CD4-positive, alpha-beta T cell (primary cell): ENCODE measurements at regions not wholly inside any gene's neighbourhood (a gene's known extent, or its start where the extent isn't known, plus 50 kb on each side); places are given as distances from the start of the nearest gene placed in this dataset.

ENCODE experiments used
- ATAC-seq: fragments of 200-7000 bp; cut with Tn5 transposase; one replicate; pipeline ENCODE4 v1.10.0; 2022; ENCODE audit warnings: mild to moderate bottlenecking; ENCODE audit not compliant: poor library complexity
- CTCF ChIA-PET: fragments of 350-600 bp; sonication (Branson Sonifier 250); formaldehyde crosslinking; loops from one replicate; lab custom pipeline; 2021; ENCODE audit warnings: antibody characterized with exemption, inconsistent platforms; lab: Charles Lee
- POLR2A ChIA-PET: fragments of 350-600 bp; sonication (Branson Sonifier 250); formaldehyde crosslinking; loops from one replicate; lab custom pipeline; 2021; ENCODE audit warnings: antibody characterized with exemption, inconsistent platforms; lab: Charles Lee
- DNase-seq, 14 experiments: peaks; one replicate each; pipeline ENCODE4 v3.0.0-alpha.2; 2013 to 2020; ENCODE audit warnings: mixed read lengths in 2 of 14
- H3K27ac ChIP-seq, 2 donors: one replicate each; pipeline versions ENCODE4 v1.5.1 to v1.7.0; 2013; ENCODE audit warnings: low read length in 2 of 2, low read depth in 1 of 2, mild to moderate bottlenecking in 1 of 2
- H3K27me3 ChIP-seq, 2 experiments: 1 replicate in 1 of 2; 2 replicates in 1 of 2; pipeline versions ENCODE4 v1.6.1 to v1.7.0; 2013; ENCODE audit warnings: low read length in 2 of 2, control low read depth in 1 of 2, mild to moderate bottlenecking in 1 of 2, moderate library complexity in 1 of 2; ENCODE audit not compliant: insufficient read depth in 2 of 2, control insufficient read depth in 1 of 2
- H3K36me3 ChIP-seq: one replicate; pipeline ENCODE4 v1.6.1; 2013; ENCODE audit warnings: low read length, control low read depth; ENCODE audit not compliant: insufficient read depth
- H3K4me1 ChIP-seq: one replicate; pipeline ENCODE4 v1.6.1; 2013; ENCODE audit warnings: low read length, control low read depth; ENCODE audit not compliant: insufficient read depth
- H3K4me3 ChIP-seq: one replicate; pipeline ENCODE4 v1.5.1; 2013; ENCODE audit warnings: mild to moderate bottlenecking, low read length, moderate library complexity
- H3K9me3 ChIP-seq, 2 experiments: 1 replicate in 1 of 2; 2 replicates in 1 of 2; pipeline versions ENCODE4 v1.6.1 to v1.7.0; 2013; ENCODE audit warnings: low read length in 2 of 2, mild to moderate bottlenecking in 2 of 2, control low read depth in 1 of 2, moderate library complexity in 1 of 2; ENCODE audit not compliant: control insufficient read depth in 1 of 2, insufficient read depth in 1 of 2
- H3K27ac Mint-ChIP-seq: one replicate; pipeline ENCODE4 v1.8.0; 2020; ENCODE audit warnings: mixed read lengths
- H3K27me3 Mint-ChIP-seq: one replicate; pipeline ENCODE4 v1.8.0; 2021; ENCODE audit warnings: mixed read lengths
- H3K36me3 Mint-ChIP-seq: one replicate; pipeline ENCODE4 v1.8.0; 2021; ENCODE audit warnings: low read depth, mixed read lengths
- H3K4me1 Mint-ChIP-seq: one replicate; pipeline ENCODE4 v1.8.0; 2021; ENCODE audit warnings: low read depth, mixed read lengths
- H3K4me3 Mint-ChIP-seq: one replicate; pipeline ENCODE4 v1.8.0; 2020; ENCODE audit warnings: mild to moderate bottlenecking, mixed read lengths
- H3K9me3 Mint-ChIP-seq: one replicate; pipeline ENCODE4 v1.8.0; 2020; ENCODE audit warnings: mixed read lengths
- intact Hi-C, 2 experiments: fragments of 100-400 bp; cut with DNase I in 1 of 2; cut with micrococcal nuclease in 1 of 2; formaldehyde crosslinking; loops; one replicate each; pipeline versions ENCODE4 v1.15.1 to v1.9.0; 2023 to 2025; cut with DNase I, micrococcal nuclease
- TF ChIP-seq, protein P1 (sequence below): fragments of 200-600 bp; IDR thresholded peaks from one replicate; pipeline ENCODE4 v1.8.0; 2022; ENCODE audit warnings: antibody characterized with exemption, mild to moderate bottlenecking

GRCh38 chr2:6640621-6641015 is 225.1 kb downstream of the CMPK2 start:
- POLR2A ChIA-PET, result no interaction called here
- Mint-ChIP-seq H3K27ac (no peak overlapping the region), H3K4me3 (no peak overlapping the region), H3K9me3 (no peaks in the 10 kb centered on the region), H3K4me1 (no peaks in the 10 kb centered on the region), H3K27me3 (peaks cover 31% of the 10 kb centered on the region), H3K36me3 (no peaks in the 10 kb centered on the region)
- no peak overlapping the region for H3K27ac ChIP-seq
- no peaks in the 10 kb centered on the region for H3K9me3 ChIP-seq
- intact Hi-C loops, result no loop called here
- no peaks in the 10 kb centered on the region for H3K4me1 ChIP-seq
- TF ChIP-seq, protein P1, sequence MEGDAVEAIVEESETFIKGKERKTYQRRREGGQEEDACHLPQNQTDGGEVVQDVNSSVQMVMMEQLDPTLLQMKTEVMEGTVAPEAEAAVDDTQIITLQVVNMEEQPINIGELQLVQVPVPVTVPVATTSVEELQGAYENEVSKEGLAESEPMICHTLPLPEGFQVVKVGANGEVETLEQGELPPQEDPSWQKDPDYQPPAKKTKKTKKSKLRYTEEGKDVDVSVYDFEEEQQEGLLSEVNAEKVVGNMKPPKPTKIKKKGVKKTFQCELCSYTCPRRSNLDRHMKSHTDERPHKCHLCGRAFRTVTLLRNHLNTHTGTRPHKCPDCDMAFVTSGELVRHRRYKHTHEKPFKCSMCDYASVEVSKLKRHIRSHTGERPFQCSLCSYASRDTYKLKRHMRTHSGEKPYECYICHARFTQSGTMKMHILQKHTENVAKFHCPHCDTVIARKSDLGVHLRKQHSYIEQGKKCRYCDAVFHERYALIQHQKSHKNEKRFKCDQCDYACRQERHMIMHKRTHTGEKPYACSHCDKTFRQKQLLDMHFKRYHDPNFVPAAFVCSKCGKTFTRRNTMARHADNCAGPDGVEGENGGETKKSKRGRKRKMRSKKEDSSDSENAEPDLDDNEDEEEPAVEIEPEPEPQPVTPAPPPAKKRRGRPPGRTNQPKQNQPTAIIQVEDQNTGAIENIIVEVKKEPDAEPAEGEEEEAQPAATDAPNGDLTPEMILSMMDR, result no peak
- CTCF ChIA-PET, result no interaction called here
- DNase-seq (no peak), ATAC-seq (no peak)
- no peaks in the 10 kb centered on the region for H3K36me3 ChIP-seq
- H3K4me3 ChIP-seq, result no peak overlapping the region
- H3K27me3 ChIP-seq, result no peaks in the 10 kb centered on the region

DNA sequence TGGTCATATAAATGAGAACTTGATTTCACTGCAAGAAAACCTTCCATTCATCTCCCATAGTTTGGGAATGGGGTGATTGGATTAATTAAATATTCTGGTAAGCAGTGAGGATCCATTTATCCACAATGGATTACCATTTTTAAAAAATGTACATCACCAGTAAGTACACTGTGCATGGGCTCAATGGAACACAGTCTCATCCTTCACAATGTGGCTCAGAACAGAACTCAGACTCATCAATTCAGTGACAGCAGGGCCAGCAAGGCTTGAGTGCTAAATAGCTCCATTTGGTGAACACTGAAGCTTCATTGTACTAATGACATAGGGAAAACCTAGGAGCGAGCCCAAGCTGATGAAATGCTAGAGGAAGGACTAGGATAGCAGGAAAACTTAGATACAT is 223.8 kb downstream of the CMPK2 start:
- H3K4me1 ChIP-seq, result no peaks in the 10 kb centered on the region
- no peak overlapping the region for H3K27ac Mint-ChIP-seq
- no peaks in the 10 kb centered on the region for H3K4me1 Mint-ChIP-seq
- no peak overlapping the region for H3K27ac ChIP-seq
- ATAC-seq, result no peak
- peaks cover 21% of the 10 kb centered on the region for H3K27me3 Mint-ChIP-seq
- ChIA-PET CTCF (no interaction called here), POLR2A (no interaction called here)
- H3K36me3 ChIP-seq, result no peaks in the 10 kb centered on the region
- H3K4me3 ChIP-seq, result no peak overlapping the region
- H3K9me3 ChIP-seq, result no peaks in the 10 kb centered on the region
- intact Hi-C loops, result no loop called here
- TF ChIP-seq, protein P1, result no peak
- no peaks in the 10 kb centered on the region for H3K9me3 Mint-ChIP-seq
- no peak for DNase-seq
- no peak overlapping the region for H3K4me3 Mint-ChIP-seq
- H3K27me3 ChIP-seq, result no peaks in the 10 kb centered on the region
- H3K36me3 Mint-ChIP-seq, result no peaks in the 10 kb centered on the region

- Mint-ChIP-seq H3K27me3 (peaks cover 26% of the 10 kb centered on the region), H3K36me3 (no peaks in the 10 kb centered on the region), H3K9me3 (no peaks in the 10 kb centered on the region), H3K4me1 (no peaks in the 10 kb centered on the region), H3K4me3 (no peak overlapping the region), H3K27ac (no peak overlapping the region)
- no peaks in the 10 kb centered on the region for H3K4me1 ChIP-seq
- no peaks in the 10 kb centered on the region for H3K9me3 ChIP-seq
- DNase-seq, result no peak
- intact Hi-C loops, result no loop called here
- ChIA-PET CTCF (no interaction called here), POLR2A (no interaction called here)
- TF ChIP-seq, protein P1, result no peak
- no peak for ATAC-seq
- H3K36me3 ChIP-seq, result no peaks in the 10 kb centered on the region
- H3K27ac ChIP-seq, result no peak overlapping the region
- no peak overlapping the region for H3K4me3 ChIP-seq
- no peaks in the 10 kb centered on the region for H3K27me3 ChIP-seq
Observed at GRCh38 chr2:6644261-6644660, 221.4 kb downstream of the CMPK2 start.
